ENCODE measurements at regions not wholly inside any gene's neighbourhood (a gene's known extent, or its start where the extent isn't known, plus 50 kb on each side); places are given as distances from the start of the nearest gene placed in this dataset.

DNA sequence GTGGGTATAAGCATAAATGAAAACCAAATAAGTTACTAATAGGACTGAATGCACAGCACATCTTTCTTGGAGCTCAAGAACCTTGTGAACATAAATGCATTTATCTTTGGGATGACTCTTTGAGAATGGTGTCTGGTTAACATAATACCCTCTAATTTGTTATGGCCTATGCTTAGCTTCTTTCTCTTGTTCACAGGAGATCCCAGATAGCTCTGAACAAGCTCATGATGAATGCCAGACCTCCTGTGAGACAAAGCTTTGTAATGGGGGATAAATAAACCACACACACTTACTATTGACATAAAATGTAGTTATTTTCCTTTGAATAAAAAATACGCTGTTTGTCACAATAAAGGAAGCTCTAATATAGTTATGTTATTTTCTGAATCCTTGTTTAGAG, 111.5 kb downstream of the PSAT1 start:
- TF ChIP-seq, protein P1, sequence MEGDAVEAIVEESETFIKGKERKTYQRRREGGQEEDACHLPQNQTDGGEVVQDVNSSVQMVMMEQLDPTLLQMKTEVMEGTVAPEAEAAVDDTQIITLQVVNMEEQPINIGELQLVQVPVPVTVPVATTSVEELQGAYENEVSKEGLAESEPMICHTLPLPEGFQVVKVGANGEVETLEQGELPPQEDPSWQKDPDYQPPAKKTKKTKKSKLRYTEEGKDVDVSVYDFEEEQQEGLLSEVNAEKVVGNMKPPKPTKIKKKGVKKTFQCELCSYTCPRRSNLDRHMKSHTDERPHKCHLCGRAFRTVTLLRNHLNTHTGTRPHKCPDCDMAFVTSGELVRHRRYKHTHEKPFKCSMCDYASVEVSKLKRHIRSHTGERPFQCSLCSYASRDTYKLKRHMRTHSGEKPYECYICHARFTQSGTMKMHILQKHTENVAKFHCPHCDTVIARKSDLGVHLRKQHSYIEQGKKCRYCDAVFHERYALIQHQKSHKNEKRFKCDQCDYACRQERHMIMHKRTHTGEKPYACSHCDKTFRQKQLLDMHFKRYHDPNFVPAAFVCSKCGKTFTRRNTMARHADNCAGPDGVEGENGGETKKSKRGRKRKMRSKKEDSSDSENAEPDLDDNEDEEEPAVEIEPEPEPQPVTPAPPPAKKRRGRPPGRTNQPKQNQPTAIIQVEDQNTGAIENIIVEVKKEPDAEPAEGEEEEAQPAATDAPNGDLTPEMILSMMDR (IDR thresholded peaks at IDR 0.05), result no peak
- no peak for TF ChIP-seq EP300 (IDR thresholded peaks at IDR 0.05)

Measured in ovary (tissue), 3 donors.